ENCODE measurements at regions not wholly inside any gene's neighbourhood (a gene's known extent, or its start where the extent isn't known, plus 50 kb on each side); places are given as distances from the start of the nearest gene placed in this dataset.

- Histone ChIP-seq H3K79me2 (ENCODE audit: low read length) (no peaks in the 10 kb centered on the region), H3K27me3 (ENCODE audit: low read depth, low read length) (no peaks in the 10 kb centered on the region), H3K36me3 (replicated peaks; ENCODE audit: low read depth, low read length) (no peaks in the 10 kb centered on the region), H3K4me3 (ENCODE audit: low read length) (no peak overlapping the region), H3K4me2 (ENCODE audit: low read length) (peak overlapping the region; percentile 28), H2AFZ (ENCODE audit: low read depth, low read length) (0 out of 2 replicates have a peak overlapping the region, but pooled peaks have one; percentile 42), H3K9ac (ENCODE audit: low read length) (no peak overlapping the region), H3K27ac (ENCODE audit: low read length) (no peak overlapping the region), H3K9me3 (ENCODE audit: insufficient read depth, low read length) (no peaks in the 10 kb centered on the region), H4K20me1 (ENCODE audit: insufficient read depth, low read length) (no peaks in the 10 kb centered on the region), H3K4me1 (ENCODE audit: low read length) (peaks cover 6% of the 10 kb centered on the region)
- TF ChIP-seq EZH2phosphoT487 (IDR thresholded peaks at IDR 0.05; ENCODE audit: low read depth) (no peak), CTCF (IDR thresholded peaks at IDR 0.05; ENCODE audit: low read depth, low read length) (no peak)
These were observed 1065.8 kb upstream of the SLC39A10 start for GRCh38 chr2:194591192-194591591.

GRCh38 chr2:194587739-194588270 is 1069.2 kb upstream of the SLC39A10 start:
- H3K9me3 ChIP-seq (ENCODE audit: insufficient read depth, low read length) = 0 out of 2 replicates have a peak, but pooled peaks cover 4% of the 10 kb centered on the region

GRCh38 chr2:194567661-194568017 is 1089.4 kb upstream of the SLC39A10 start:
- Histone ChIP-seq H3K9me3 (ENCODE audit: insufficient read depth, low read length) (no peaks in the 10 kb centered on the region), H3K4me2 (ENCODE audit: low read length) (peak overlapping the region; percentile 11; the same call in 1 of the 2 replicates), H3K27me3 (ENCODE audit: low read depth, low read length) (no peaks in the 10 kb centered on the region), H2AFZ (ENCODE audit: low read depth, low read length) (no peak overlapping the region), H3K4me1 (ENCODE audit: low read length) (peaks cover 12% of the 10 kb centered on the region), H3K79me2 (ENCODE audit: low read length) (no peaks in the 10 kb centered on the region), H4K20me1 (ENCODE audit: insufficient read depth, low read length) (no peaks in the 10 kb centered on the region), H3K36me3 (replicated peaks; ENCODE audit: low read depth, low read length) (no peaks in the 10 kb centered on the region), H3K9ac (ENCODE audit: low read length) (no peak overlapping the region), H3K4me3 (ENCODE audit: low read length) (no peak overlapping the region), H3K27ac (ENCODE audit: low read length) (no peak overlapping the region)
- TF ChIP-seq CTCF (IDR thresholded peaks at IDR 0.05; ENCODE audit: low read depth, low read length) = no peak

More at GRCh38 chr2:194587739-194588270, 1069.2 kb upstream of the SLC39A10 start:
- H4K20me1 ChIP-seq (ENCODE audit: insufficient read depth, low read length) = no peaks in the 10 kb centered on the region
- H3K4me2 ChIP-seq (ENCODE audit: low read length) = no peak overlapping the region
- no peak overlapping the region for H3K4me3 ChIP-seq (ENCODE audit: low read length)
- no peaks in the 10 kb centered on the region for H3K79me2 ChIP-seq (ENCODE audit: low read length)
- no peak overlapping the region for H3K27ac ChIP-seq (ENCODE audit: low read length)
- no peak overlapping the region for H2AFZ ChIP-seq (ENCODE audit: low read depth, low read length)
- no peak for TF ChIP-seq EZH2phosphoT487 (IDR thresholded peaks at IDR 0.05; ENCODE audit: low read depth)
- TF ChIP-seq CTCF (IDR thresholded peaks at IDR 0.05; ENCODE audit: low read depth, low read length) = no peak
- no peak overlapping the region for H3K9ac ChIP-seq (ENCODE audit: low read length)
- peaks cover 6% of the 10 kb centered on the region for H3K4me1 ChIP-seq (ENCODE audit: low read length)
- H3K27me3 ChIP-seq (ENCODE audit: low read depth, low read length) = no peaks in the 10 kb centered on the region
- H3K36me3 ChIP-seq (replicated peaks; ENCODE audit: low read depth, low read length) = no peaks in the 10 kb centered on the region

GRCh38 chr2:194566907-194567660 is 1089.9 kb upstream of the SLC39A10 start:
- Histone ChIP-seq H4K20me1 (ENCODE audit: insufficient read depth, low read length) (no peaks in the 10 kb centered on the region), H3K4me2 (ENCODE audit: low read length) (no peak overlapping the region), H3K27ac (ENCODE audit: low read length) (no peak overlapping the region), H3K36me3 (replicated peaks; ENCODE audit: low read depth, low read length) (no peaks in the 10 kb centered on the region), H3K79me2 (ENCODE audit: low read length) (no peaks in the 10 kb centered on the region), H2AFZ (ENCODE audit: low read depth, low read length) (no peak overlapping the region), H3K4me3 (ENCODE audit: low read length) (no peak overlapping the region), H3K4me1 (ENCODE audit: low read length) (peaks cover 12% of the 10 kb centered on the region), H3K9ac (ENCODE audit: low read length) (no peak overlapping the region), H3K27me3 (ENCODE audit: low read depth, low read length) (no peaks in the 10 kb centered on the region), H3K9me3 (ENCODE audit: insufficient read depth, low read length) (no peaks in the 10 kb centered on the region)
- no peak for TF ChIP-seq EZH2phosphoT487 (IDR thresholded peaks at IDR 0.05; ENCODE audit: low read depth)
- TF ChIP-seq CTCF (IDR thresholded peaks at IDR 0.05; ENCODE audit: low read depth, low read length) = no peak
